DOHH2 (cell line): ENCODE measurements at regions not wholly inside any gene's neighbourhood (a gene's known extent, or its start where the extent isn't known, plus 50 kb on each side); places are given as distances from the start of the nearest gene placed in this dataset.
"Not testable (repeated sequence)": the region's sequence is repeated elsewhere in the genome, so short reads cannot be mapped to it uniquely, and the experiment has no call there.

Source experiments
- H3F3A ChIP-seq: fragments of 200-600 bp; sonication (generic), shearing (Covaris generic); 2 replicates; pipeline ENCODE4 v1.6.0; 2016; ENCODE audit warnings: antibody characterized with exemption, mild to moderate bottlenecking; ENCODE audit not compliant: control insufficient read depth, insufficient read depth
- H3K27ac ChIP-seq: fragments of 200-600 bp; sonication (generic); 2 replicates; pipeline ENCODE4 v1.5.1; 2014; ENCODE audit warnings: low read depth, mild to moderate bottlenecking, low read length, moderate library complexity
- H3K27me3 ChIP-seq: fragments of 200-600 bp; sonication (generic); 2 replicates; pipeline ENCODE4 v1.6.1; 2014; ENCODE audit warnings: mild to moderate bottlenecking, low read length, mixed read lengths; ENCODE audit not compliant: control insufficient read depth
- H3K36me3 ChIP-seq: fragments of 200-600 bp; sonication (generic); 2 replicates; pipeline ENCODE4 v1.6.1; 2014; ENCODE audit warnings: mild to moderate bottlenecking, low read length, moderate library complexity, mixed read lengths; ENCODE audit not compliant: control insufficient read depth
- H3K4me1 ChIP-seq: fragments of 200-600 bp; sonication (generic); 2 replicates; pipeline ENCODE4 v1.6.1; 2014; ENCODE audit warnings: mild to moderate bottlenecking, low read length, mixed read lengths; ENCODE audit not compliant: control insufficient read depth
- H3K4me2 ChIP-seq: fragments of 200-600 bp; sonication (generic); 2 replicates; pipeline ENCODE4 v1.6.0; 2014; ENCODE audit warnings: mild to moderate bottlenecking, low read length, moderate library complexity
- H3K4me3 ChIP-seq: fragments of 200-600 bp; sonication (generic); 2 replicates; pipeline ENCODE4 v1.5.1; 2014; ENCODE audit warnings: mild to moderate bottlenecking, low read length, mixed read lengths
- H3K79me2 ChIP-seq: fragments of 200-600 bp; sonication (generic); 2 replicates; pipeline ENCODE4 v1.6.1; 2014; ENCODE audit warnings: mild to moderate bottlenecking, low read length, mixed read lengths; ENCODE audit not compliant: control insufficient read depth
- H3K9me2 ChIP-seq: fragments of 200-600 bp; sonication (generic); replicated peaks from 2 replicates; pipeline ENCODE4 v1.6.1; 2014; ENCODE audit warnings: mild to moderate bottlenecking, low read length, mixed read lengths; ENCODE audit not compliant: control insufficient read depth
- H3K9me3 ChIP-seq: fragments of 200-600 bp; sonication (generic); 2 replicates; pipeline ENCODE4 v1.6.1; 2014; ENCODE audit warnings: antibody characterized with exemption, low read length, mixed read lengths; ENCODE audit not compliant: control insufficient read depth, insufficient read depth
- H4K20me1 ChIP-seq: fragments of 200-600 bp; sonication (generic); 2 replicates; pipeline ENCODE4 v1.6.0; 2014; ENCODE audit warnings: low read depth, mild to moderate bottlenecking, antibody characterized with exemption, low read length, moderate library complexity; ENCODE audit not compliant: control insufficient read depth, insufficient read depth
- EZH2phosphoT487 ChIP-seq: fragments of 200-600 bp; sonication (generic); IDR thresholded peaks from 2 replicates; pipeline ENCODE4 v1.6.1; 2017; ENCODE audit warnings: borderline replicate concordance, mild to moderate bottlenecking, antibody characterized with exemption, low read length, moderate library complexity, mixed read lengths
- TF ChIP-seq, protein P1 (sequence below): fragments of 200-600 bp; sonication (generic); IDR thresholded peaks from one replicate; pipeline ENCODE4 v1.5.1; 2014; ENCODE audit warnings: antibody characterized with exemption, mild to moderate bottlenecking, low read depth, low read length; ENCODE audit not compliant: poor library complexity, severe bottlenecking

GRCh38 chr12:127150479-127150878, 1116.5 kb upstream of the TMEM132C start:
- Histone ChIP-seq H3K36me3 (no peaks in the 10 kb centered on the region), H3K9me3 (peaks cover 8% of the 10 kb centered on the region; the same call in 1 of the 2 replicates), H3K79me2 (no peaks in the 10 kb centered on the region), H3K27me3 (no peaks in the 10 kb centered on the region), H3K9me2 (no peaks in the 10 kb centered on the region), H4K20me1 (no peaks in the 10 kb centered on the region), H3K27ac (no peak overlapping the region), H3K4me1 (no peaks in the 10 kb centered on the region), H3K4me3 (no peak overlapping the region), H3K4me2 (no peak overlapping the region), H3F3A (no peaks in the 10 kb centered on the region)
- TF ChIP-seq, protein P1, sequence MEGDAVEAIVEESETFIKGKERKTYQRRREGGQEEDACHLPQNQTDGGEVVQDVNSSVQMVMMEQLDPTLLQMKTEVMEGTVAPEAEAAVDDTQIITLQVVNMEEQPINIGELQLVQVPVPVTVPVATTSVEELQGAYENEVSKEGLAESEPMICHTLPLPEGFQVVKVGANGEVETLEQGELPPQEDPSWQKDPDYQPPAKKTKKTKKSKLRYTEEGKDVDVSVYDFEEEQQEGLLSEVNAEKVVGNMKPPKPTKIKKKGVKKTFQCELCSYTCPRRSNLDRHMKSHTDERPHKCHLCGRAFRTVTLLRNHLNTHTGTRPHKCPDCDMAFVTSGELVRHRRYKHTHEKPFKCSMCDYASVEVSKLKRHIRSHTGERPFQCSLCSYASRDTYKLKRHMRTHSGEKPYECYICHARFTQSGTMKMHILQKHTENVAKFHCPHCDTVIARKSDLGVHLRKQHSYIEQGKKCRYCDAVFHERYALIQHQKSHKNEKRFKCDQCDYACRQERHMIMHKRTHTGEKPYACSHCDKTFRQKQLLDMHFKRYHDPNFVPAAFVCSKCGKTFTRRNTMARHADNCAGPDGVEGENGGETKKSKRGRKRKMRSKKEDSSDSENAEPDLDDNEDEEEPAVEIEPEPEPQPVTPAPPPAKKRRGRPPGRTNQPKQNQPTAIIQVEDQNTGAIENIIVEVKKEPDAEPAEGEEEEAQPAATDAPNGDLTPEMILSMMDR, result no peak
- no peak for TF ChIP-seq EZH2phosphoT487

- H4K20me1 ChIP-seq, result no peaks in the 10 kb centered on the region
- no peaks in the 10 kb centered on the region for H3K36me3 ChIP-seq
- H3K79me2 ChIP-seq, result no peaks in the 10 kb centered on the region
- H3K9me2 ChIP-seq, result no peaks in the 10 kb centered on the region
- peaks cover 7% of the 10 kb centered on the region; the same call in 1 of the 2 replicates for H3K9me3 ChIP-seq
- no peaks in the 10 kb centered on the region for H3K4me1 ChIP-seq
- H3K27me3 ChIP-seq, result no peaks in the 10 kb centered on the region
- no peak overlapping the region for H3K27ac ChIP-seq
- H3K4me3 ChIP-seq, result no peak overlapping the region
- no peaks in the 10 kb centered on the region for H3F3A ChIP-seq
- H3K4me2 ChIP-seq, result no peak overlapping the region
- TF ChIP-seq, protein P1, result no peak
- no peak for TF ChIP-seq EZH2phosphoT487
These were observed 1116.0 kb upstream of the TMEM132C start for GRCh38 chr12:127150956-127151355.

- Histone ChIP-seq H3K4me1 (no peaks in the 10 kb centered on the region), H4K20me1 (no peaks in the 10 kb centered on the region), H3F3A (no peaks in the 10 kb centered on the region), H3K79me2 (no peaks in the 10 kb centered on the region), H3K36me3 (no peaks in the 10 kb centered on the region), H3K4me3 (no peak overlapping the region), H3K9me2 (no peaks in the 10 kb centered on the region), H3K27me3 (no peaks in the 10 kb centered on the region), H3K27ac (no peak overlapping the region), H3K4me2 (no peak overlapping the region), H3K9me3 (no peaks in the 10 kb centered on the region)
- TF ChIP-seq, protein P1, result no peak
- no peak for TF ChIP-seq EZH2phosphoT487
These were observed 1113.0 kb upstream of the TMEM132C start for GRCh38 chr12:127153996-127154395.

GRCh38 chr12:127154830-127155229, 1112.1 kb upstream of the TMEM132C start:
- H3K9me3 ChIP-seq, H3K36me3 ChIP-seq, H3F3A ChIP-seq, H3K27me3 ChIP-seq, H3K4me3 ChIP-seq, H3K4me1 ChIP-seq, H4K20me1 ChIP-seq, H3K79me2 ChIP-seq, H3K9me2 ChIP-seq, H3K4me2 ChIP-seq, H3K27ac ChIP-seq: not testable (repeated sequence)

- H3K4me1 ChIP-seq, H3K4me2 ChIP-seq: not testable (repeated sequence)
These were observed 1110.9 kb upstream of the TMEM132C start for GRCh38 chr12:127155935-127156619.

More at GRCh38 chr12:127155935-127156619, 1110.9 kb upstream of the TMEM132C start:
- not testable (repeated sequence) for H4K20me1 ChIP-seq, H3K27me3 ChIP-seq, H3K27ac ChIP-seq, H3K79me2 ChIP-seq, H3F3A ChIP-seq, H3K36me3 ChIP-seq, H3K9me2 ChIP-seq, H3K4me3 ChIP-seq, H3K9me3 ChIP-seq
